CD14-positive monocyte (primary cell): ENCODE measurements at regions not wholly inside any gene's neighbourhood (a gene's known extent, or its start where the extent isn't known, plus 50 kb on each side); places are given as distances from the start of the nearest gene placed in this dataset.
"Not testable (repeated sequence)": the region's sequence is repeated elsewhere in the genome, so short reads cannot be mapped to it uniquely, and the experiment has no call there.

ENCODE experiments used
- DNase-seq, 3 donors: peaks; one replicate each; pipeline ENCODE4 v3.0.0-alpha.2; 2011 to 2022
- H2AFZ ChIP-seq: 2 replicates; pipeline ENCODE4 v1.6.0; 2012; ENCODE audit warnings: mild to moderate bottlenecking, low read depth, low read length, inconsistent platforms; ENCODE audit not compliant: insufficient read depth, poor library complexity, severe bottlenecking
- H3K27ac ChIP-seq, 2 donors: 1 replicate in 1 of 2; 2 replicates in 1 of 2; pipeline ENCODE4 v1.5.1; 2012 to 2013; ENCODE audit warnings: low read length in 2 of 2, control low read depth in 1 of 2, inconsistent platforms in 1 of 2, low read depth in 1 of 2, mild to moderate bottlenecking in 1 of 2
- H3K27me3 ChIP-seq, 2 donors: one replicate each; pipeline versions ENCODE4 v1.6.0 to v1.6.1; 2011 to 2013; ENCODE audit warnings: low read length in 2 of 2; ENCODE audit not compliant: control insufficient read depth in 2 of 2, insufficient read depth in 2 of 2
- H3K36me3 ChIP-seq, 2 donors: replicated peaks in 1 of 2; 1 replicate in 1 of 2; 2 replicates in 1 of 2; pipeline versions ENCODE4 v1.5.1 to v1.6.1; 2012 to 2013; ENCODE audit warnings: low read length in 2 of 2, control low read depth in 1 of 2, inconsistent platforms in 1 of 2, mild to moderate bottlenecking in 1 of 2; ENCODE audit not compliant: insufficient read depth in 2 of 2, control insufficient read depth in 1 of 2
- H3K4me1 ChIP-seq, 2 donors: 1 replicate in 1 of 2; 2 replicates in 1 of 2; pipeline versions ENCODE4 v1.5.1 to v1.6.1; 2012 to 2013; ENCODE audit warnings: low read length in 2 of 2, control low read depth in 1 of 2, inconsistent platforms in 1 of 2, mild to moderate bottlenecking in 1 of 2, moderate library complexity in 1 of 2; ENCODE audit not compliant: insufficient read depth in 2 of 2, control insufficient read depth in 1 of 2
- H3K4me2 ChIP-seq: replicated peaks from 2 replicates; pipeline ENCODE3; 2012; ENCODE audit warnings: low read length, moderate library complexity, mild to moderate bottlenecking; ENCODE audit not compliant: poor library complexity, severe bottlenecking; ENCODE audit errors: extremely low read depth
- H3K4me3 ChIP-seq, 3 experiments: fragments of 200-600 bp in 1 of 3; sonication (generic) in 1 of 3; replicated peaks in 1 of 3; 1 replicate in 2 of 3; 2 replicates in 1 of 3; pipeline ENCODE4 v1.5.1; 2011 to 2013; ENCODE audit warnings: low read length in 3 of 3, mild to moderate bottlenecking in 3 of 3, control low read depth in 2 of 3, low read depth in 2 of 3, inconsistent platforms in 1 of 3, moderate library complexity in 1 of 3
- H3K79me2 ChIP-seq: 2 replicates; pipeline ENCODE4 v1.6.0; 2012; ENCODE audit warnings: mild to moderate bottlenecking, control low read depth, inconsistent platforms, low read length, moderate library complexity; ENCODE audit not compliant: insufficient read depth
- H3K9ac ChIP-seq: 2 replicates; pipeline ENCODE4 v1.6.0; 2017; ENCODE audit warnings: low read length, mild to moderate bottlenecking; ENCODE audit not compliant: insufficient read depth, poor library complexity, severe bottlenecking
- H3K9me3 ChIP-seq, 2 donors: replicated peaks in 1 of 2; 1 replicate in 1 of 2; 2 replicates in 1 of 2; pipeline versions ENCODE4 v1.5.1 to v1.6.1; 2012 to 2013; ENCODE audit warnings: low read length in 2 of 2, control low read depth in 1 of 2; ENCODE audit not compliant: control insufficient read depth in 1 of 2, insufficient read depth in 1 of 2
- H4K20me1 ChIP-seq: 2 replicates; pipeline ENCODE4 v1.6.0; 2012; ENCODE audit warnings: mild to moderate bottlenecking, low read length, control low read depth, moderate library complexity; ENCODE audit not compliant: insufficient read depth
- H3K27ac Mint-ChIP-seq, 7 donors: one replicate each; pipeline ENCODE4 v1.8.0; 2020; ENCODE audit warnings: mild to moderate bottlenecking in 7 of 7, mixed read lengths in 7 of 7, moderate library complexity in 6 of 7, inconsistent platforms in 2 of 7
- H3K27me3 Mint-ChIP-seq, 3 donors: one replicate each; pipeline ENCODE4 v1.8.0; 2021 to 2022; ENCODE audit warnings: low read depth in 3 of 3, mild to moderate bottlenecking in 3 of 3, mixed read lengths in 3 of 3, moderate library complexity in 3 of 3, inconsistent platforms in 1 of 3
- H3K36me3 Mint-ChIP-seq, 2 donors: one replicate each; pipeline ENCODE4 v1.8.0; 2020; ENCODE audit warnings: mixed read lengths in 2 of 2, inconsistent platforms in 1 of 2, mild to moderate bottlenecking in 1 of 2
- H3K4me1 Mint-ChIP-seq: one replicate; pipeline ENCODE4 v1.8.0; 2020; ENCODE audit warnings: mild to moderate bottlenecking, mixed read lengths
- H3K4me3 Mint-ChIP-seq, 2 donors: one replicate each; pipeline ENCODE4 v1.8.0; 2020; ENCODE audit warnings: mild to moderate bottlenecking in 2 of 2, mixed read lengths in 2 of 2, moderate library complexity in 1 of 2
- H3K9me3 Mint-ChIP-seq, 7 donors: one replicate each; pipeline ENCODE4 v1.8.0; 2020 to 2022; ENCODE audit warnings: mixed read lengths in 7 of 7, mild to moderate bottlenecking in 6 of 7, moderate library complexity in 6 of 7, inconsistent platforms in 2 of 7
- CTCF ChIP-seq: fragments of 200-600 bp; IDR thresholded peaks from one replicate; pipeline ENCODE4 v1.8.0; 2022; ENCODE audit warnings: antibody characterized with exemption, mild to moderate bottlenecking
- WGBS: methylation state at CpG from one replicate; pipeline ENCODE4 v1.1.5; 2013; ENCODE audit warnings: missing lambda C conversion rate; ENCODE audit not compliant: insufficient coverage; 5-methylcytosine and 5-hydroxymethylcytosine counted together
- intact Hi-C, 2 donors: fragments of 100-400 bp; cut with micrococcal nuclease; formaldehyde crosslinking; loops; one replicate each; pipeline versions ENCODE4 v1.15.0 to v1.15.1; 2023

GRCh38 chr15:77896147-77897112 lies 181.1 kb downstream of the TBC1D2B start:
- H2AFZ ChIP-seq, H3K4me1 ChIP-seq, H3K9me3 Mint-ChIP-seq, H3K9ac ChIP-seq, H3K4me3 Mint-ChIP-seq, H3K27me3 ChIP-seq, H3K27me3 Mint-ChIP-seq, H3K36me3 Mint-ChIP-seq, H3K27ac Mint-ChIP-seq, intact Hi-C loops, H3K4me3 ChIP-seq, H3K4me2 ChIP-seq, H3K9me3 ChIP-seq, H3K79me2 ChIP-seq, DNase-seq, H3K36me3 ChIP-seq, H3K27ac ChIP-seq, H4K20me1 ChIP-seq: not testable (repeated sequence)
- 98% methylated on average over 7 of the region's 32 CpGs for WGBS
- peaks cover 15% of the 10 kb centered on the region for H3K4me1 Mint-ChIP-seq

GRCh38 chr15:77895742-77896141 lies 181.8 kb downstream of the TBC1D2B start:
- Histone ChIP-seq H4K20me1 (no peaks in the 10 kb centered on the region), H3K36me3 (no peaks in the 10 kb centered on the region), H3K4me2 (no peak overlapping the region), H3K27ac (no peak overlapping the region), H3K9ac (no peak overlapping the region), H3K27me3 (no peaks in the 10 kb centered on the region), H3K9me3 (no peaks in the 10 kb centered on the region), H3K4me3 (no peak overlapping the region), H2AFZ (no peak overlapping the region), H3K4me1 (peaks cover 9 to 10% of the 10 kb centered on the region in 2 donors), H3K79me2 (no peaks in the 10 kb centered on the region)
- H3K36me3 Mint-ChIP-seq, result no peaks in the 10 kb centered on the region
- H3K4me3 Mint-ChIP-seq, result no peak overlapping the region
- H3K27me3 Mint-ChIP-seq, result peaks cover 5 to 9% (median 6%) of the 10 kb centered on the region in 3 donors
- no peaks in the 10 kb centered on the region for H3K9me3 Mint-ChIP-seq
- H3K4me1 Mint-ChIP-seq, result peaks cover 22% of the 10 kb centered on the region
- H3K27ac Mint-ChIP-seq, result peak overlapping the region in 1 of 7 donors; percentile 69
- intact Hi-C loops, result no loop called here
- 73% methylated on average over 2 of the region's 3 CpGs for WGBS
- no peak for TF ChIP-seq CTCF
- no peak for DNase-seq

- H3K27ac ChIP-seq, intact Hi-C loops, H3K9me3 Mint-ChIP-seq, H3K27me3 ChIP-seq, H3K9ac ChIP-seq, H3K4me3 ChIP-seq, H3K27me3 Mint-ChIP-seq, H3K36me3 ChIP-seq, H3K79me2 ChIP-seq, H3K4me2 ChIP-seq, H2AFZ ChIP-seq, DNase-seq, H4K20me1 ChIP-seq, H3K9me3 ChIP-seq, H3K36me3 Mint-ChIP-seq: not testable (repeated sequence)
- peaks cover 9 to 10% of the 10 kb centered on the region in 2 donors for H3K4me1 ChIP-seq
- peak overlapping the region; percentile 8 to 62 for H3K4me3 Mint-ChIP-seq
- H3K4me1 Mint-ChIP-seq, result peaks cover 24% of the 10 kb centered on the region
- WGBS, result 34% methylated on average over 4 of the region's 4 CpGs
- peak overlapping the region in 1 of 7 donors; percentile 14 for H3K27ac Mint-ChIP-seq
Measured at GRCh38 chr15:77895145-77895544, 182.4 kb downstream of the TBC1D2B start.
